B cell (primary cell): ENCODE measurements at regions not wholly inside any gene's neighbourhood (a gene's known extent, or its start where the extent isn't known, plus 50 kb on each side); places are given as distances from the start of the nearest gene placed in this dataset.

Source experiments
- ATAC-seq: fragments of 200-7000 bp; cut with Tn5 transposase; one replicate; pipeline ENCODE4 v1.10.0; 2021; ENCODE audit warnings: low read depth, mild to moderate bottlenecking, moderate number of reproducible peaks, moderate library complexity
- CTCF ChIA-PET: fragments of 350-600 bp; sonication (Branson Sonifier 250); formaldehyde crosslinking; loops from one replicate; lab custom pipeline; 2021; ENCODE audit warnings: antibody characterized with exemption, inconsistent platforms; lab: Charles Lee
- POLR2A ChIA-PET: fragments of 350-600 bp; sonication (Branson Sonifier 250); formaldehyde crosslinking; loops from one replicate; lab custom pipeline; 2021; ENCODE audit warnings: antibody characterized with exemption; lab: Charles Lee
- DNase-seq: peaks from one replicate; pipeline ENCODE4 v3.0.0; 2013
- H2AFZ ChIP-seq: 2 replicates; pipeline ENCODE4 v1.6.1; 2012; ENCODE audit warnings: mild to moderate bottlenecking, low read depth, low read length; ENCODE audit not compliant: insufficient read depth, poor library complexity, severe bottlenecking
- H3K27ac ChIP-seq, 2 donors: 1 replicate in 1 of 2; 2 replicates in 1 of 2; pipeline ENCODE4 v1.5.1; 2012 to 2013; ENCODE audit warnings: low read length in 2 of 2, mild to moderate bottlenecking in 2 of 2, moderate library complexity in 1 of 2
- H3K27me3 ChIP-seq, 4 experiments: fragments of 200-600 bp in 1 of 4; sonication (generic) in 1 of 4; replicated peaks in 1 of 4; 1 replicate in 2 of 4; 2 replicates in 2 of 4; pipeline versions ENCODE4 v1.6.1 to v1.7.0; 2013 to 2016; ENCODE audit warnings: low read length in 3 of 4, mild to moderate bottlenecking in 2 of 4, mixed read lengths in 1 of 4, moderate library complexity in 1 of 4; ENCODE audit not compliant: insufficient read depth in 4 of 4, control insufficient read depth in 3 of 4; ENCODE audit errors: control extremely low read depth in 1 of 4
- H3K36me3 ChIP-seq, 2 experiments: replicated peaks in 1 of 2; 1 replicate in 1 of 2; 2 replicates in 1 of 2; pipeline versions ENCODE4 v1.6.1 to v1.7.1; 2013; ENCODE audit warnings: low read length in 1 of 2; ENCODE audit not compliant: insufficient read depth in 2 of 2, control insufficient read depth in 1 of 2; ENCODE audit errors: control extremely low read depth in 1 of 2, extremely low read depth in 1 of 2
- H3K4me1 ChIP-seq, 2 donors: fragments of 200-600 bp in 1 of 2; sonication (generic) in 1 of 2; 1 replicate in 1 of 2; 2 replicates in 1 of 2; pipeline versions ENCODE4 v1.5.1 to v1.6.1; 2013 to 2017; ENCODE audit warnings: low read length in 2 of 2; ENCODE audit not compliant: control insufficient read depth in 2 of 2, insufficient read depth in 2 of 2
- H3K4me2 ChIP-seq: replicated peaks from 2 replicates; pipeline ENCODE3; 2012; ENCODE audit warnings: mild to moderate bottlenecking, low read depth, low read length; ENCODE audit not compliant: poor library complexity, severe bottlenecking
- H3K4me3 ChIP-seq, 5 experiments: fragments of 200-600 bp in 1 of 5; sonication (generic) in 1 of 5; 1 replicate in 3 of 5; 2 replicates in 2 of 5; pipeline versions ENCODE4 v1.5.1 to v1.7.0; 2011 to 2016; ENCODE audit warnings: low read length in 4 of 5, mild to moderate bottlenecking in 4 of 5, low read depth in 2 of 5, control low read depth in 1 of 5, moderate library complexity in 1 of 5; ENCODE audit not compliant: insufficient read depth in 1 of 5; ENCODE audit errors: control extremely low read depth in 1 of 5, extremely low read depth in 1 of 5
- H3K79me2 ChIP-seq: fragments of 200-600 bp; sonication (generic); one replicate; pipeline ENCODE4 v1.6.0; 2016; ENCODE audit warnings: low read length; ENCODE audit not compliant: control insufficient read depth, insufficient read depth
- H3K9ac ChIP-seq: fragments of 200-600 bp; sonication (generic); 2 replicates; pipeline ENCODE4 v1.6.1; 2017; ENCODE audit warnings: mild to moderate bottlenecking, low read length, moderate library complexity
- H3K9me3 ChIP-seq, 3 donors: one replicate each; pipeline versions ENCODE4 v1.6.1 to v1.7.1; 2013; ENCODE audit warnings: low read length in 2 of 3; ENCODE audit not compliant: control insufficient read depth in 2 of 3, insufficient read depth in 1 of 3; ENCODE audit errors: control extremely low read depth in 1 of 3
- H4K20me1 ChIP-seq: 2 replicates; pipeline ENCODE4 v1.6.0; 2012; ENCODE audit warnings: mild to moderate bottlenecking, low read length; ENCODE audit not compliant: insufficient read depth, control insufficient read depth, poor library complexity, severe bottlenecking
- H3K27ac Mint-ChIP-seq: one replicate; pipeline ENCODE4 v1.8.0; 2021; ENCODE audit warnings: mixed read lengths
- H3K27me3 Mint-ChIP-seq: one replicate; pipeline ENCODE4 v1.8.0; 2021; ENCODE audit warnings: mixed read lengths
- H3K4me1 Mint-ChIP-seq: one replicate; pipeline ENCODE4 v1.8.0; 2021; ENCODE audit warnings: mixed read lengths
- H3K4me3 Mint-ChIP-seq: one replicate; pipeline ENCODE4 v1.8.0; 2021; ENCODE audit warnings: mixed read lengths
- H3K9me3 Mint-ChIP-seq: one replicate; pipeline ENCODE4 v1.8.0; 2022; ENCODE audit warnings: mixed read lengths; ENCODE audit not compliant: insufficient read depth
- EZH2 ChIP-seq: IDR thresholded peaks from 2 replicates; pipeline ENCODE4 v1.6.1; 2012; ENCODE audit warnings: borderline replicate concordance, low read depth, mild to moderate bottlenecking, moderate library complexity, low read length; ENCODE audit not compliant: insufficient read depth, poor library complexity, severe bottlenecking
- WGBS: methylation state at CpG from one replicate; pipeline ENCODE4 v1.1.5; 2013; ENCODE audit warnings: missing lambda C conversion rate; ENCODE audit not compliant: insufficient coverage; 5-methylcytosine and 5-hydroxymethylcytosine counted together
- intact Hi-C: fragments of 100-400 bp; cut with micrococcal nuclease; formaldehyde crosslinking; loops from one replicate; pipeline ENCODE4 v1.10.0; 2022
- TF ChIP-seq, protein P1 (sequence below): fragments of 200-600 bp; IDR thresholded peaks from one replicate; pipeline ENCODE4 v1.8.0; 2022; ENCODE audit warnings: antibody characterized with exemption, mild to moderate bottlenecking

DNA sequence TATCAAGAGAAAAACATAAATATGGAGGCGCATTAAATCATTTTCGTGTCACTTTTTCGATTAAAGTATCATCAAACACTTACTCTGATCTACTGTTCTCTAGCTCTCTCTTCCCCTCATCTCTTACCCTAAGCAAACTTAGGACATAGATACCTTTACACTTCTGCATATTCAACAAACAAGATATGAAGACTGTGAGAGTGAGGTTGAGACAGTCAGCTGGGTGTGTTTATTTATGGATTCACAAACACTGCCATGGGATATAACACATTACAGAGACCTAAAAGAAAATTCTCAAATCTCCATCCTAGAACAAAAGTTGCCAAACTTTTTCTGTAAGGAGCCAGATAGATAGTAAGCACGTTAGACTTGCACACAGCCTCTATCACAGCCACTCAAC is 85.2 kb upstream of the ZNF385D start:
- no peak for DNase-seq
- Histone ChIP-seq H3K27ac (no peak overlapping the region), H2AFZ (no peak overlapping the region), H3K4me1 (no peaks in the 10 kb centered on the region), H3K36me3 (no peaks in the 10 kb centered on the region), H3K9me3 (no peaks in the 10 kb centered on the region), H4K20me1 (no peaks in the 10 kb centered on the region), H3K4me2 (no peak overlapping the region), H3K27me3 (no peaks in the 10 kb centered on the region), H3K9ac (no peak overlapping the region), H3K4me3 (no peak overlapping the region), H3K79me2 (no peaks in the 10 kb centered on the region)
- Mint-ChIP-seq H3K4me3 (no peak overlapping the region), H3K9me3 (no peaks in the 10 kb centered on the region), H3K4me1 (no peaks in the 10 kb centered on the region), H3K27ac (no peak overlapping the region), H3K27me3 (no peaks in the 10 kb centered on the region)
- intact Hi-C loops, result no loop called here
- ChIA-PET POLR2A (no interaction called here), CTCF (no interaction called here)
- no peak for TF ChIP-seq EZH2
- TF ChIP-seq, protein P1, sequence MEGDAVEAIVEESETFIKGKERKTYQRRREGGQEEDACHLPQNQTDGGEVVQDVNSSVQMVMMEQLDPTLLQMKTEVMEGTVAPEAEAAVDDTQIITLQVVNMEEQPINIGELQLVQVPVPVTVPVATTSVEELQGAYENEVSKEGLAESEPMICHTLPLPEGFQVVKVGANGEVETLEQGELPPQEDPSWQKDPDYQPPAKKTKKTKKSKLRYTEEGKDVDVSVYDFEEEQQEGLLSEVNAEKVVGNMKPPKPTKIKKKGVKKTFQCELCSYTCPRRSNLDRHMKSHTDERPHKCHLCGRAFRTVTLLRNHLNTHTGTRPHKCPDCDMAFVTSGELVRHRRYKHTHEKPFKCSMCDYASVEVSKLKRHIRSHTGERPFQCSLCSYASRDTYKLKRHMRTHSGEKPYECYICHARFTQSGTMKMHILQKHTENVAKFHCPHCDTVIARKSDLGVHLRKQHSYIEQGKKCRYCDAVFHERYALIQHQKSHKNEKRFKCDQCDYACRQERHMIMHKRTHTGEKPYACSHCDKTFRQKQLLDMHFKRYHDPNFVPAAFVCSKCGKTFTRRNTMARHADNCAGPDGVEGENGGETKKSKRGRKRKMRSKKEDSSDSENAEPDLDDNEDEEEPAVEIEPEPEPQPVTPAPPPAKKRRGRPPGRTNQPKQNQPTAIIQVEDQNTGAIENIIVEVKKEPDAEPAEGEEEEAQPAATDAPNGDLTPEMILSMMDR, result no peak
- no peak for ATAC-seq
- WGBS, result 100% methylated on average over 3 of the region's 4 CpGs

DNA sequence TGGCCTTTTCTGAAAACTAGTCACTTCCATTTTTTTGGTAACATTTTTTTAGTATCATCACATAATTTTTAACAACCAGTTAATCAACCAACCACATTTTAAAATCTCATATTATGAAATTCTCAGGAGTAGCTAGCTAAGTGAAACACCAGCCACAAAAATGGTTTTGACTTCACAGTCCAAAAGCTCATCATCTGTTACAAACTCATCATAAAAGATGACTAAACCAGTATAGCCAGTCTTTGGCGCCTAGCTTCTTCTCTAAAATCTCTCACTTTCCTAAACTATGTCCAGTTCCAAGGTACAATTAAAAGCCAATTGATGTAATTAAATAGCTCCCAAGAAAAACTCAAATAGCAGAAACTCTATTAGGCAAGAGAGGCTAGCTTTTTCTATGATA is 88.2 kb upstream of the ZNF385D start:
- TF ChIP-seq, protein P1, result no peak
- no peak for TF ChIP-seq EZH2
- H4K20me1 ChIP-seq, result no peaks in the 10 kb centered on the region
- H3K4me3 Mint-ChIP-seq, result no peak overlapping the region
- no peaks in the 10 kb centered on the region for H3K9me3 Mint-ChIP-seq
- DNase-seq, result no peak
- no peaks in the 10 kb centered on the region for H3K79me2 ChIP-seq
- H2AFZ ChIP-seq, result no peak overlapping the region
- H3K9me3 ChIP-seq, result no peaks in the 10 kb centered on the region
- H3K36me3 ChIP-seq, result no peaks in the 10 kb centered on the region
- H3K27ac Mint-ChIP-seq, result no peak overlapping the region
- ATAC-seq, result no peak
- no peak overlapping the region for H3K27ac ChIP-seq
- no peaks in the 10 kb centered on the region for H3K4me1 ChIP-seq
- no peaks in the 10 kb centered on the region for H3K27me3 Mint-ChIP-seq
- H3K4me3 ChIP-seq, result no peak overlapping the region
- 100% methylated on average over 1 of the region's 1 CpG for WGBS
- ChIA-PET CTCF (no interaction called here), POLR2A (no interaction called here)
- H3K4me1 Mint-ChIP-seq, result no peaks in the 10 kb centered on the region
- H3K9ac ChIP-seq, result no peak overlapping the region
- H3K4me2 ChIP-seq, result no peak overlapping the region
- no peaks in the 10 kb centered on the region for H3K27me3 ChIP-seq
- intact Hi-C loops, result no loop called here
